ENCODE measurements at regions not wholly inside any gene's neighbourhood (a gene's known extent, or its start where the extent isn't known, plus 50 kb on each side); places are given as distances from the start of the nearest gene placed in this dataset.

GRCh38 chr12:91868054-91868453 lies 277.6 kb downstream of the BTG1 start:
- Histone ChIP-seq H3K27me3 (no peaks in the 10 kb centered on the region), H3K4me3 (no peak overlapping the region), H3K27ac (no peak overlapping the region), H3K4me1 (no peaks in the 10 kb centered on the region), H3K9me3 (no peaks in the 10 kb centered on the region), H3K36me3 (no peaks in the 10 kb centered on the region)
- 60 to 80% methylated on average over 4 of the region's 4 CpGs for WGBS, 2 donors (ENCODE audit: low coverage in 1 of 2)
- TF ChIP-seq EP300 (IDR thresholded peaks at IDR 0.05): no peak
- TF ChIP-seq POLR2A (IDR thresholded peaks at IDR 0.05): no peak
- TF ChIP-seq CTCF (IDR thresholded peaks at IDR 0.05): no peak
- TF ChIP-seq POLR2AphosphoS5 (IDR thresholded peaks at IDR 0.05): no peak
- ATAC-seq: no peak

GRCh38 chr12:91866566-91866965 lies 279.1 kb downstream of the BTG1 start:
- no peak overlapping the region for H3K4me3 ChIP-seq

GRCh38 chr12:91863702-91864101 lies 281.9 kb downstream of the BTG1 start:
- ATAC-seq: no peak
- no peaks in the 10 kb centered on the region for H3K4me1 ChIP-seq
- H3K36me3 ChIP-seq: no peaks in the 10 kb centered on the region
- TF ChIP-seq POLR2A (IDR thresholded peaks at IDR 0.05): no peak
- TF ChIP-seq CTCF (IDR thresholded peaks at IDR 0.05): no peak
- TF ChIP-seq POLR2AphosphoS5 (IDR thresholded peaks at IDR 0.05): no peak
- TF ChIP-seq EP300 (IDR thresholded peaks at IDR 0.05): no peak
- no peak overlapping the region for H3K27ac ChIP-seq
- no peaks in the 10 kb centered on the region for H3K9me3 ChIP-seq
- no peak overlapping the region for H3K4me3 ChIP-seq
- H3K27me3 ChIP-seq: no peaks in the 10 kb centered on the region
- WGBS, 2 donors (ENCODE audit: low coverage in 1 of 2): 80 to 100% methylated on average over 1 to 2 of the region's 3 CpGs

More at GRCh38 chr12:91866566-91866965, 279.1 kb downstream of the BTG1 start:
- Histone ChIP-seq H3K27ac (no peak overlapping the region), H3K27me3 (no peaks in the 10 kb centered on the region), H3K36me3 (no peaks in the 10 kb centered on the region), H3K9me3 (no peaks in the 10 kb centered on the region), H3K4me1 (no peaks in the 10 kb centered on the region)
- TF ChIP-seq POLR2A (IDR thresholded peaks at IDR 0.05) (no peak), POLR2AphosphoS5 (IDR thresholded peaks at IDR 0.05) (peak; percentile 28), EP300 (IDR thresholded peaks at IDR 0.05) (no peak)
- 63 to 92% methylated on average over 2 to 5 of the region's 5 CpGs for WGBS, 2 donors (ENCODE audit: low coverage in 1 of 2)
- ATAC-seq: peak; percentile 62

GRCh38 chr12:91861554-91861953 lies 284.1 kb downstream of the BTG1 start:
- TF ChIP-seq POLR2AphosphoS5 (IDR thresholded peaks at IDR 0.05) (no peak), POLR2A (IDR thresholded peaks at IDR 0.05) (no peak), EP300 (IDR thresholded peaks at IDR 0.05) (no peak), CTCF (IDR thresholded peaks at IDR 0.05) (no peak)
- H3K9me3 ChIP-seq: no peaks in the 10 kb centered on the region
- no peaks in the 10 kb centered on the region for H3K36me3 ChIP-seq
- 64 to 89% methylated on average over 1 of the region's 1 CpG for WGBS, 2 donors (ENCODE audit: low coverage in 1 of 2)
- H3K4me3 ChIP-seq: no peak overlapping the region
- no peaks in the 10 kb centered on the region for H3K27me3 ChIP-seq
- no peak for ATAC-seq
- H3K27ac ChIP-seq: no peak overlapping the region
- H3K4me1 ChIP-seq: no peaks in the 10 kb centered on the region

GRCh38 chr12:91859347-91859746 lies 286.3 kb downstream of the BTG1 start:
- Histone ChIP-seq H3K9me3 (no peaks in the 10 kb centered on the region), H3K27me3 (no peaks in the 10 kb centered on the region), H3K27ac (no peak overlapping the region), H3K4me3 (no peak overlapping the region), H3K36me3 (no peaks in the 10 kb centered on the region), H3K4me1 (peaks cover 3 to 7% (median 5%) of the 10 kb centered on the region in 3 donors)
- no peak for ATAC-seq
- TF ChIP-seq POLR2AphosphoS5 (IDR thresholded peaks at IDR 0.05): no peak
- TF ChIP-seq EP300 (IDR thresholded peaks at IDR 0.05): no peak
- TF ChIP-seq CTCF (IDR thresholded peaks at IDR 0.05): no peak
- no peak for TF ChIP-seq POLR2A (IDR thresholded peaks at IDR 0.05)
- 80 to 92% methylated on average over 2 of the region's 2 CpGs for WGBS, 2 donors (ENCODE audit: low coverage in 1 of 2)
